GM12874 (cell line): ENCODE measurements at regions not wholly inside any gene's neighbourhood (a gene's known extent, or its start where the extent isn't known, plus 50 kb on each side); places are given as distances from the start of the nearest gene placed in this dataset.

Experiments used
- CTCF ChIP-seq: IDR thresholded peaks from 2 replicates; pipeline ENCODE4 v1.5.1; 2011; ENCODE audit warnings: low read depth, mild to moderate bottlenecking, control low read depth, low read length, moderate library complexity; ENCODE audit not compliant: insufficient read depth

GRCh38 chr1:73500154-73500553, 697.8 kb downstream of the LRRIQ3 start:
- no peak for TF ChIP-seq CTCF

GRCh38 chr1:73499671-73500070, 698.3 kb downstream of the LRRIQ3 start:
- no peak for TF ChIP-seq CTCF

- no peak for TF ChIP-seq CTCF
Measured at GRCh38 chr1:73491621-73492020, 706.4 kb downstream of the LRRIQ3 start.

GRCh38 chr1:73475316-73475870, 722.6 kb downstream of the LRRIQ3 start:
- no peak for TF ChIP-seq CTCF

GRCh38 chr1:73472810-73473209, 725.2 kb downstream of the LRRIQ3 start:
- no peak for TF ChIP-seq CTCF

GRCh38 chr1:73467731-73468130, 730.2 kb downstream of the LRRIQ3 start:
- no peak for TF ChIP-seq CTCF

GRCh38 chr1:73463873-73464272, 734.1 kb downstream of the LRRIQ3 start:
- no peak for TF ChIP-seq CTCF
